ENCODE measurements at regions not wholly inside any gene's neighbourhood (a gene's known extent, or its start where the extent isn't known, plus 50 kb on each side); places are given as distances from the start of the nearest gene placed in this dataset.

- no peak overlapping the region for H3K4me3 ChIP-seq (ENCODE audit: low read depth, low read length)
- DNase-seq (ENCODE audit: low read depth), result no peak
- in situ Hi-C loops (cut with HindIII; ENCODE audit: low sequenced_read_pairs), result no loop called here
- TF ChIP-seq CTCF (IDR thresholded peaks at IDR 0.05; ENCODE audit: low read depth, low read length, missing control alignments), result no peak
These were observed 52.8 kb upstream of the FOXD3 start for GRCh38 chr1:63269571-63269970.

Data from astrocyte of the cerebellum (primary cell).